HG03045 (cell line): ENCODE measurements at regions not wholly inside any gene's neighbourhood (a gene's known extent, or its start where the extent isn't known, plus 50 kb on each side); places are given as distances from the start of the nearest gene placed in this dataset.
"Not testable (repeated sequence)": the region's sequence is repeated elsewhere in the genome, so short reads cannot be mapped to it uniquely, and the experiment has no call there.

Source experiments
- ATAC-seq: cut with Tn5 transposase; IDR thresholded peaks from one replicate; pipeline ENCODE4 v1.9.1; 2021; ENCODE audit warnings: mild to moderate bottlenecking, moderate library complexity; ENCODE audit not compliant: unreplicated experiment

- no peak for ATAC-seq
These were observed 828.9 kb upstream of the NXPH2 start for GRCh38 chr2:139609109-139609508.

- ATAC-seq, result no peak
These were observed 825.5 kb upstream of the NXPH2 start for GRCh38 chr2:139605668-139606067.

- no peak for ATAC-seq
These were observed 820.0 kb upstream of the NXPH2 start for GRCh38 chr2:139600166-139600565.

GRCh38 chr2:139585101-139585500, 804.9 kb upstream of the NXPH2 start:
- ATAC-seq, result no peak

DNA sequence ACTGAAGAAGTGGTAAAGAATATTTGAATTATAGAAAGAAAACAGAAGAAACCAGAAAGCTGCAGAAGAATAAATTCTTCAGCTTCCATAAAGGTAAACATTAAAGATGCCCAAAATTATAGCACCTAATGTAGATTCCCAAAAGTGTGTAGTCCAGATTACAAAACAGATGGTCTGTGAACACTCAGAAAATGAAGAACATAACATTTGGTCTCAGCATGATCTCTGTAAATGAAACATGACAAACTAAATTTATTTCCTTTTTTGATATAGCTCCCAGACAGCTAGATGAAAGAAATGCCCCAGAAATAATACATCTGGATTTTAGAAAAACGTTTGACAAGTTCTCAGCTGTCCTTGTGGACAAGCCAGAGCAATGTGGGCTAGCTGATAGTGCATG, 794.2 kb upstream of the NXPH2 start:
- no peak for ATAC-seq

DNA sequence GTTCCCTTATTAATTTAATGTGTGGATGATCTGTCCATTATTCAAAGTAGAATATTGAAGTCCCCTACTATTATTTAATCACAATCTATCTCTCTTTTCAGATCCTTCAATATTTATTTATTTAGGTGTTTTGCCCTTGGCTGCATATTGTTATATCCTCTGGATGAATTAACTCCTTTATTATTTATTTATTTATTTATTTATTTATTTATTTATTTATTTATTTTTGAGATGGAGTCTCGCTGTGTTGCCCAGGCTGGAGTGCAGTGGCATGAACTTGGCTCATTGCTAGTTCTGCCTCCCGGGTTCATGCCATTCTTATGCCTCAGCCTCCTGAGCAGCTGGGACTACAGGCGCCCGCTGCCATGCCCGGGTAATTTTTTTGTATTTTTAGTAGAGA, 776.6 kb upstream of the NXPH2 start:
- ATAC-seq, result no peak

DNA sequence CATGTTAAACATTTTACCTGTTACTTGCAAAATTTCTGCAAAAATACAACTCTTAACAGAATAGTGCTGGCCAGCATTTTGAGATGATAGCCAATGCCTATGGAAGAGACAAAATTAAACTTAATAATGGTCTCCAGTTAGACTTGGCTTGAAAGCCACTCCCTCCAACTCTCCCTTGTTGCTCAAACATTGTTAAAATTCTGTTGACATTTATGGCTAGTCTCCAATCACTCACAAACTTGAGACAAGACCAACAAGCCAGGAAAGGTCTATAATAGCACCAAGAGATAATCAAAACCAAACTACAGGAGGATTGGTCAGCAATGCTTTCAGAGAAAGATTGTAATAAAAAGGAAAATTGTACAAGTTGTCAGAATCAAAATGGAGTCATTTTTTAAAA, 770.7 kb upstream of the NXPH2 start:
- no peak for ATAC-seq

- no peak for ATAC-seq
These were observed 770.2 kb upstream of the NXPH2 start for GRCh38 chr2:139550341-139550740.

DNA sequence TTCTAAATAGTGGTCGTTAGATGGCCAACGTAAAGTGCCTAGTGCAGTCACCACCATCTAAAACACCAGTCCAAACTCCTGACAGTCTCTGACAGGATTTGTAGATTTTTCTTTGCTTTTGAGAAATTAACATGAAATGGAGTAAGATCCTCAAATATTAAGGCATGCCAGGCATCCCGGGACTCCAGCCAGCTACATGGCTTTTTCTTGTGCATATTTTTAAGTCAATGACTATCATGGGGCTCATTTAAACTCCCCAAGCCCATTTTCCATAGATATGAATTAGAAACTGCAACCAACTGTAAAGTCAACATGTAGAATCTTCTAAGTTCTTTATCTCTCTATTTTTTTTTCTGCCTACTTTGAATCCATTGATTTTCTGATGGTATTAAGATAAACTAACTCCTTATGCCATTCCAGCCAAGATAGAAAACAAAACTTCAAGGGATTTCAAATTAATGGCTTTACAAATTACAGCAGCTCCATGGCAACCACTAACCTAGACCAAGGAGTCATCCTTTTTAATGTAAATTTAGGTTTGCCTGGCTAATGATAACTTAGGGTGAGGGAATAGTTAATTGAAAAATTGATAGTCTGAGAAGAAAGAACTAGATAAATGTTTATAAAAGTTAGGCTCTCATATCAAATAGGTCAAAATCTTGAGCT, 764.1 kb upstream of the NXPH2 start:
- ATAC-seq, result no peak

GRCh38 chr2:139538332-139539020, 758.3 kb upstream of the NXPH2 start:
- ATAC-seq, result not testable (repeated sequence)

DNA sequence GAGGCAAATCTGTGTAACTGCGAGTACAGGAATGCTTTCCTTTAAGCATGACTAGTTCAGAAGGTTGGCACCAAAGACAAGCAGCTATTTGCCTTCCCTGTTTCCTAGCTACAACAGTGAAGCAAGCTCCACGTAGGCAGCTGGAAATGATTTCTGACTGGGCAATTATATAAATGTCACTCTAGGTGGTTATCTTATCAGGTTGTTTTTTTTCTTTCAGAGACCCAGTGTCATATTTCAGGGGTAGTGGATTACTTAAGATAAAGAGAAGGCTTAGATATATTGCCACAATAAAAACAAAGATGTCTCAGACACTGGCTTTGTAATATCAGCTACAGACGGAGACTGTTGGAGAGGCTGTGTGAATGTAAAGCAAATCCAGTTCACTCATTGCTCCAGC, 748.9 kb upstream of the NXPH2 start:
- no peak for ATAC-seq

- ATAC-seq, result no peak
These were observed 746.6 kb upstream of the NXPH2 start for GRCh38 chr2:139526781-139527180.

DNA sequence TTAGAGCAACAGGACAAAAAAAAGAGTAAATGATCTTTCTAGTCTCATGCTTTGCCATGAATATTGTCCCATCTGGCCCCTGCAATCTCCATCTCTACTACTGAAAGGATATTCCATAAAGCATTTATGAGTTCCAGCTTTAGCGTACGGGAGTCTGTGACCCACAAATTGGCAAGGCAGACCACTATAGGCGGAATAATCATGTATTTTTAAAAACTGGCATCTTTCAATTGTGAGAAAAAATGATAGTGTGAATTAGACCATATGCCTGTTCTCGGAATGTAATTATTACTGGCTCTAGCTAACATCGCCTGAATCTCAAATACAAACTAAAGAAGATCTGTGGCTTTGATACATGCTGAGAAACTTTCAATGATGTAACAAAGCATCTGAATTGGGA, 738.1 kb upstream of the NXPH2 start:
- no peak for ATAC-seq

GRCh38 chr2:139514951-139515350, 734.8 kb upstream of the NXPH2 start:
- no peak for ATAC-seq

DNA sequence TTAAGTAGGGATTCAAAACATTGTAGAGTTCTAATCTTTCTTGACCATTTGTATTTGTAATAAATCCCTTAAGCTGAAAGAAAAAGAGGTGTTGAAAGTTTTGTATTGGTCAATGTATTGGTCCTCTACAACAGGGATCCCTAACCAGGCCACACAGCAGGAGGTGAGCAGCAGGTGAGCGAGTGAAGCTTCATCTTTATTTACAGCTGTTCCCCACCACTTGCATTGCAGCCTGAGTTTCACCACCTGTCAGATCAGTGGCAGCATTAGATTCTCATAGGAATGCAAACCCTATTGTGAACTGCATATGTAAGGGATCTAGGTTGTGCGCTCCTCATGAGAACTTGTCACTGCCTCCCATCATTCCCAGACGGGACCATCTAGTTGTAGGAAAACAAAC, 715.7 kb upstream of the NXPH2 start:
- no peak for ATAC-seq

GRCh38 chr2:139492131-139492680, 712.0 kb upstream of the NXPH2 start:
- ATAC-seq, result no peak

- no peak for ATAC-seq
These were observed 700.0 kb upstream of the NXPH2 start for GRCh38 chr2:139480161-139480650.

- no peak for ATAC-seq
These were observed 698.1 kb upstream of the NXPH2 start for GRCh38 chr2:139478165-139478914.

DNA sequence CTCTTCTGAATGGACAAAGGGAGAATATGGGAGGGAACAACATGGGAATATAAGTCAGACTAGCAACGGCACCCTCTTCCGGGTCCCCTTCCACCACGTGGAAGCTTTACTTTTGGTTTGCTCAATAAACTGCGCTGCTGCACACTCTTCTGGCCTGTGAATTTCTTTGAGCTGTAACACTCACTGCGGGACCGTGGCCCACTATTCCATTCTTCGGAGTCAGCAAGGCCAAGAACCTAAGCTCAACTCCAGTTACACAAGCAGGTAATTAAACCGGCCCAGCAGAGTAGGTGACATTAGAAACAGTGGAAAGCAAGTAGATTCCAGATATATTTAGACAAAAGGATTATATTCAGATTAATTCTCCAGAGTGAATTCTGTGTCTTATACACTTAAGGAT, 697.4 kb upstream of the NXPH2 start:
- ATAC-seq, result no peak

- no peak for ATAC-seq
These were observed 689.8 kb upstream of the NXPH2 start for GRCh38 chr2:139469985-139470384.

GRCh38 chr2:139465789-139466188, 685.6 kb upstream of the NXPH2 start:
- no peak for ATAC-seq

DNA sequence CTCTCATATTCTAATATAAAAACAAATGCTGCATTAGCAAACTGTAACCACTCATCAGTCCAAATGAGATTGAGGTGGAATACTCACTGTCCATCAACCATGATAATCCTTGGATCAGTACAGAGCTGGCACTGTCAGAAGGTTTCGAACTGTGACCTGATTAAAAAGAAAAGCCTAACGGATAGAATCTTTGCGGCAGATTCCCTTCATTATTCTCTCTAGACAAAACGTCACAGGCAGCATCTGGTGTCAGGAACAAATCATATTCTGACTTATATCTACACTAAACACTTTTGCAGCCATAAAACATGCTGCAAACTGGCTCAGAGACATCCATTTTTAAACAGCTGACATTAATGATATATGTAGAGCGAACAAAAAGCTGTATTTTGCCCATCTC, 677.7 kb upstream of the NXPH2 start:
- no peak for ATAC-seq
